CD4-positive, alpha-beta T cell (primary cell): ENCODE measurements at regions not wholly inside any gene's neighbourhood (a gene's known extent, or its start where the extent isn't known, plus 50 kb on each side); places are given as distances from the start of the nearest gene placed in this dataset.

Experiments used
- ATAC-seq: fragments of 200-7000 bp; cut with Tn5 transposase; one replicate; pipeline ENCODE4 v1.10.0; 2022; ENCODE audit warnings: mild to moderate bottlenecking; ENCODE audit not compliant: poor library complexity
- CTCF ChIA-PET: fragments of 350-600 bp; sonication (Branson Sonifier 250); formaldehyde crosslinking; loops from one replicate; lab custom pipeline; 2021; ENCODE audit warnings: antibody characterized with exemption, inconsistent platforms; lab: Charles Lee
- POLR2A ChIA-PET: fragments of 350-600 bp; sonication (Branson Sonifier 250); formaldehyde crosslinking; loops from one replicate; lab custom pipeline; 2021; ENCODE audit warnings: antibody characterized with exemption, inconsistent platforms; lab: Charles Lee
- DNase-seq, 14 experiments: peaks; one replicate each; pipeline ENCODE4 v3.0.0-alpha.2; 2013 to 2020; ENCODE audit warnings: mixed read lengths in 2 of 14
- H3K27ac ChIP-seq, 2 donors: one replicate each; pipeline versions ENCODE4 v1.5.1 to v1.7.0; 2013; ENCODE audit warnings: low read length in 2 of 2, low read depth in 1 of 2, mild to moderate bottlenecking in 1 of 2
- H3K27me3 ChIP-seq, 2 experiments: 1 replicate in 1 of 2; 2 replicates in 1 of 2; pipeline versions ENCODE4 v1.6.1 to v1.7.0; 2013; ENCODE audit warnings: low read length in 2 of 2, control low read depth in 1 of 2, mild to moderate bottlenecking in 1 of 2, moderate library complexity in 1 of 2; ENCODE audit not compliant: insufficient read depth in 2 of 2, control insufficient read depth in 1 of 2
- H3K36me3 ChIP-seq: one replicate; pipeline ENCODE4 v1.6.1; 2013; ENCODE audit warnings: low read length, control low read depth; ENCODE audit not compliant: insufficient read depth
- H3K4me1 ChIP-seq: one replicate; pipeline ENCODE4 v1.6.1; 2013; ENCODE audit warnings: low read length, control low read depth; ENCODE audit not compliant: insufficient read depth
- H3K4me3 ChIP-seq: one replicate; pipeline ENCODE4 v1.5.1; 2013; ENCODE audit warnings: mild to moderate bottlenecking, low read length, moderate library complexity
- H3K9me3 ChIP-seq, 2 experiments: 1 replicate in 1 of 2; 2 replicates in 1 of 2; pipeline versions ENCODE4 v1.6.1 to v1.7.0; 2013; ENCODE audit warnings: low read length in 2 of 2, mild to moderate bottlenecking in 2 of 2, control low read depth in 1 of 2, moderate library complexity in 1 of 2; ENCODE audit not compliant: control insufficient read depth in 1 of 2, insufficient read depth in 1 of 2
- H3K27ac Mint-ChIP-seq: one replicate; pipeline ENCODE4 v1.8.0; 2020; ENCODE audit warnings: mixed read lengths
- H3K27me3 Mint-ChIP-seq: one replicate; pipeline ENCODE4 v1.8.0; 2021; ENCODE audit warnings: mixed read lengths
- H3K36me3 Mint-ChIP-seq: one replicate; pipeline ENCODE4 v1.8.0; 2021; ENCODE audit warnings: low read depth, mixed read lengths
- H3K4me1 Mint-ChIP-seq: one replicate; pipeline ENCODE4 v1.8.0; 2021; ENCODE audit warnings: low read depth, mixed read lengths
- H3K4me3 Mint-ChIP-seq: one replicate; pipeline ENCODE4 v1.8.0; 2020; ENCODE audit warnings: mild to moderate bottlenecking, mixed read lengths
- H3K9me3 Mint-ChIP-seq: one replicate; pipeline ENCODE4 v1.8.0; 2020; ENCODE audit warnings: mixed read lengths
- intact Hi-C, 2 experiments: fragments of 100-400 bp; cut with DNase I in 1 of 2; cut with micrococcal nuclease in 1 of 2; formaldehyde crosslinking; loops; one replicate each; pipeline versions ENCODE4 v1.15.1 to v1.9.0; 2023 to 2025; cut with DNase I, micrococcal nuclease
- TF ChIP-seq, protein P1 (sequence below): fragments of 200-600 bp; IDR thresholded peaks from one replicate; pipeline ENCODE4 v1.8.0; 2022; ENCODE audit warnings: antibody characterized with exemption, mild to moderate bottlenecking

DNA sequence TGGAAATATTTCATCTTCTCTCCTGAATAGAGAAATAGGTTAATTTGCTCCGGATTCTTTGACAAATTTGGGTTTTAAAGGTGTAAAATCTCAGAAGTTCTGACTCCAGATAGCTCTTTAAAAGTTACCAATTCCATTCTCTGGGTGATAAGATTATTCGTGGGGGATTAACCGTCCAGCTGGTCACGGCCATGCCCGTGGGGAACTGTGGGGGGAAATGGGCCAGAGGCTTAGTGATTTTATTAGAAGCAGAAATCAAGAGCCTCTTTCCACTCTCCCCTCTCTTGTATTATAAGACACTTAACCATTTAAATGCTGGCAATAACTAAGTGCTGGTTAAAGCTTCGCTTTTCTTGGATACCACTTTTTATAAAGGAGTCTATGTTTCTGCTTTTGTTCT lies 376.4 kb upstream of the KAZN start:
- no peak overlapping the region for H3K4me3 Mint-ChIP-seq
- no peak for ATAC-seq
- POLR2A ChIA-PET, result no interaction called here
- CTCF ChIA-PET, result no interaction called here
- no peak for DNase-seq
- no peaks in the 10 kb centered on the region for H3K4me1 ChIP-seq
- intact Hi-C loops, result no loop called here
- H3K27ac ChIP-seq, result no peak overlapping the region
- H3K36me3 ChIP-seq, result no peaks in the 10 kb centered on the region
- peaks cover 0 to 4% of the 10 kb centered on the region in 2 experiments for H3K27me3 ChIP-seq
- H3K9me3 ChIP-seq, result peaks cover 0 to 3% of the 10 kb centered on the region in 2 experiments
- no peak overlapping the region for H3K4me3 ChIP-seq
- H3K9me3 Mint-ChIP-seq, result peaks cover 12% of the 10 kb centered on the region
- H3K4me1 Mint-ChIP-seq, result no peaks in the 10 kb centered on the region
- H3K36me3 Mint-ChIP-seq, result no peaks in the 10 kb centered on the region
- no peaks in the 10 kb centered on the region for H3K27me3 Mint-ChIP-seq
- TF ChIP-seq, protein P1, sequence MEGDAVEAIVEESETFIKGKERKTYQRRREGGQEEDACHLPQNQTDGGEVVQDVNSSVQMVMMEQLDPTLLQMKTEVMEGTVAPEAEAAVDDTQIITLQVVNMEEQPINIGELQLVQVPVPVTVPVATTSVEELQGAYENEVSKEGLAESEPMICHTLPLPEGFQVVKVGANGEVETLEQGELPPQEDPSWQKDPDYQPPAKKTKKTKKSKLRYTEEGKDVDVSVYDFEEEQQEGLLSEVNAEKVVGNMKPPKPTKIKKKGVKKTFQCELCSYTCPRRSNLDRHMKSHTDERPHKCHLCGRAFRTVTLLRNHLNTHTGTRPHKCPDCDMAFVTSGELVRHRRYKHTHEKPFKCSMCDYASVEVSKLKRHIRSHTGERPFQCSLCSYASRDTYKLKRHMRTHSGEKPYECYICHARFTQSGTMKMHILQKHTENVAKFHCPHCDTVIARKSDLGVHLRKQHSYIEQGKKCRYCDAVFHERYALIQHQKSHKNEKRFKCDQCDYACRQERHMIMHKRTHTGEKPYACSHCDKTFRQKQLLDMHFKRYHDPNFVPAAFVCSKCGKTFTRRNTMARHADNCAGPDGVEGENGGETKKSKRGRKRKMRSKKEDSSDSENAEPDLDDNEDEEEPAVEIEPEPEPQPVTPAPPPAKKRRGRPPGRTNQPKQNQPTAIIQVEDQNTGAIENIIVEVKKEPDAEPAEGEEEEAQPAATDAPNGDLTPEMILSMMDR, result no peak
- no peak overlapping the region for H3K27ac Mint-ChIP-seq

DNA sequence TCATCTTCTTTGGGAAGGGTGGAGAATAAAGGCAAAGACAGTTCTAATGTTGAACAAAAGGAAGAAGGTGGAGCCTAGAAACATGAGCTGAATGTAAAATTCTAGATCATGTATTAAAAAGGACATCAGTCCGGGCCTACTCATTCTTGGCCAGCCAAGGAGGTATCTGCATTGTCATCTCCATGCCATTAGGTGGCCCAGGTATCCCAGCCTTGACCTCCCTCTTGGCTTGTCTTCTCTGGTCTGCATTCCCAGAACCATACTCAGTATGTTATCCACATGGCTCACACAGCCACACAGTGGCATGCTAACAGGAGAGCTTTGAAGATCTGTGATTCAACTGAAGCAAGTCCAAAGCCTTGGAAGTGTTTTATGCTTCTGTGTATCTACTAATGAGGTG lies 369.8 kb upstream of the KAZN start:
- POLR2A ChIA-PET, result no interaction called here
- CTCF ChIA-PET, result no interaction called here

DNA sequence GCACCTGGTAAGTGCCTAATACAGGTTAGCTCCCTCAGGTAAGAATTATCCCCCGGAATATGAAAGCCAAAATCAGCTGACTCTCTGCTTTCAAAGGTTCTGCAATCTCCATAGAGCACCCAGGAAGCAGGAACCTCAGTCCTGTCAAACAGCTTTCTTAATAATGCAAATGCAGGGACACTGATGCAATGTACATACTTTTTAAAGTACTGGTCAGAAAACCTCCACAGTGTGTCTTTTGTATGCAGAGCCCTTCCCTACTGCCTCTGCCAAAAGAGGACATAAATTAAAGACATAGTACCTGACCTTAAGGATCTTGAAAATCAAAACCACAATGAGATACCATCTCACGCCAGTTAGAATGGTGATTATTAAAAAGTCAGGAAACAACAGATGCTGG lies 365.0 kb upstream of the KAZN start:
- H3K4me3 ChIP-seq, result no peak overlapping the region
- no peaks in the 10 kb centered on the region for H3K4me1 ChIP-seq
- H3K36me3 ChIP-seq, result no peaks in the 10 kb centered on the region
- TF ChIP-seq, protein P1, result no peak
- no peak overlapping the region for H3K27ac Mint-ChIP-seq
- H3K4me1 Mint-ChIP-seq, result no peaks in the 10 kb centered on the region
- peaks cover 6% of the 10 kb centered on the region for H3K9me3 Mint-ChIP-seq
- intact Hi-C loops, result no loop called here
- DNase-seq (no peak), ATAC-seq (no peak)
- H3K27ac ChIP-seq, result no peak overlapping the region
- no peaks in the 10 kb centered on the region for H3K9me3 ChIP-seq
- H3K36me3 Mint-ChIP-seq, result no peaks in the 10 kb centered on the region
- H3K4me3 Mint-ChIP-seq, result no peak overlapping the region
- H3K27me3 ChIP-seq, result no peaks in the 10 kb centered on the region
- peaks cover 14% of the 10 kb centered on the region for H3K27me3 Mint-ChIP-seq
- ChIA-PET CTCF (no interaction called here), POLR2A (no interaction called here)

More for the DNA sequence above, 369.8 kb upstream of the KAZN start:
- Histone ChIP-seq H3K36me3 (no peaks in the 10 kb centered on the region), H3K4me3 (no peak overlapping the region), H3K9me3 (no peaks in the 10 kb centered on the region), H3K27me3 (no peaks in the 10 kb centered on the region), H3K4me1 (no peaks in the 10 kb centered on the region), H3K27ac (no peak overlapping the region)
- peaks cover 13% of the 10 kb centered on the region for H3K9me3 Mint-ChIP-seq
- H3K4me1 Mint-ChIP-seq, result no peaks in the 10 kb centered on the region
- intact Hi-C loops, result no loop called here
- H3K27ac Mint-ChIP-seq, result no peak overlapping the region
- ATAC-seq (no peak), DNase-seq (no peak)
- no peak overlapping the region for H3K4me3 Mint-ChIP-seq
- peaks cover 7% of the 10 kb centered on the region for H3K27me3 Mint-ChIP-seq
- TF ChIP-seq, protein P1, result no peak
- H3K36me3 Mint-ChIP-seq, result no peaks in the 10 kb centered on the region
